ENCODE measurements at regions not wholly inside any gene's neighbourhood (a gene's known extent, or its start where the extent isn't known, plus 50 kb on each side); places are given as distances from the start of the nearest gene placed in this dataset.

GRCh38 chr18:65279668-65280305 is 471.0 kb upstream of the CDH7 start:
- Histone ChIP-seq H2BK15ac (ENCODE audit: low read depth, low read length) (no peak overlapping the region), H4K8ac (replicated peaks; ENCODE audit: insufficient read length, low read depth, low read length) (no peak overlapping the region), H3K27ac (ENCODE audit: insufficient read length, low read depth, low read length) (no peak overlapping the region), H3K79me2 (ENCODE audit: insufficient read depth, low read length) (no peaks in the 10 kb centered on the region), H3K4me1 (ENCODE audit: insufficient read depth, low read length) (no peaks in the 10 kb centered on the region), H3K14ac (ENCODE audit: insufficient read depth, low read length) (no peak overlapping the region), H3K23me2 (ENCODE audit: insufficient read length, low read depth, low read length, poor library complexity, severe bottlenecking) (no peaks in the 10 kb centered on the region), H2BK20ac (ENCODE audit: low read depth, low read length, poor library complexity, severe bottlenecking) (no peak overlapping the region), H3K9me3 (ENCODE audit: control insufficient read depth, low read depth, low read length) (no peaks in the 10 kb centered on the region), H3K9ac (ENCODE audit: extremely low read depth, insufficient read length, low read length) (no peak overlapping the region), H3K56ac (ENCODE audit: insufficient read length, low read depth, low read length) (no peak overlapping the region), H3K79me1 (ENCODE audit: insufficient read depth, low read depth, low read length, poor library complexity, severe bottlenecking) (no peaks in the 10 kb centered on the region), H4K5ac (ENCODE audit: insufficient read length, low read depth, low read length) (no peak overlapping the region), H2BK12ac (ENCODE audit: insufficient read length, low read depth, low read length) (no peak overlapping the region), H2BK5ac (ENCODE audit: insufficient read length, low read length) (no peak overlapping the region), H3K27me3 (ENCODE audit: insufficient read depth, low read length) (no peaks in the 10 kb centered on the region), H3K4me2 (ENCODE audit: insufficient read depth, insufficient read length, low read length) (no peak overlapping the region), H4K91ac (ENCODE audit: insufficient read length, low read depth, low read length) (no peak overlapping the region), H3T11ph (ENCODE audit: low read length) (no peak overlapping the region), H2BK120ac (ENCODE audit: low read depth, low read length, poor library complexity, severe bottlenecking) (no peak overlapping the region), H3K18ac (ENCODE audit: insufficient read length, low read depth, low read length) (no peak overlapping the region), H4K20me1 (ENCODE audit: control insufficient read depth, insufficient read depth, insufficient read length) (no peaks in the 10 kb centered on the region), H2AFZ (ENCODE audit: low read length) (no peak overlapping the region), H3K4ac (ENCODE audit: low read depth, low read length) (no peak overlapping the region), H3K23ac (ENCODE audit: insufficient read length, low read depth, low read length) (no peak overlapping the region), H2AK5ac (ENCODE audit: insufficient read length, low read length) (no peak overlapping the region)
- H3K4me3 Mint-ChIP-seq: no peak overlapping the region
- peaks cover 8 to 10% of the 10 kb centered on the region in 2 experiments; a peak in 4 of 5 replicates for H3K9me3 Mint-ChIP-seq
- peaks cover 3% of the 10 kb centered on the region; the same call in 1 of the 2 replicates for H3K27me3 Mint-ChIP-seq (ENCODE audit: low read depth)
- no peak for TF ChIP-seq CTCF (conservative IDR thresholded peaks at IDR 0.05)
- no CpG with 5 or more reads among the region's 4 CpGs for WGBS (ENCODE audit: extremely low coverage, insufficient read length, low lambda C conversion rate)
- H3K27ac Mint-ChIP-seq: no peak overlapping the region; a peak in 1 of 7 replicates
- no peak for DNase-seq
- peaks cover 0 to 11% (median 2%) of the 10 kb centered on the region in 3 experiments; a peak in 4 of 7 replicates for H3K36me3 Mint-ChIP-seq (ENCODE audit: insufficient read depth in 1 of 3, low read depth in 3 of 3)
- H3K4me1 Mint-ChIP-seq: peaks cover 10% of the 10 kb centered on the region in 2 experiments
